Loucy (cell line): ENCODE measurements at regions not wholly inside any gene's neighbourhood (a gene's known extent, or its start where the extent isn't known, plus 50 kb on each side); places are given as distances from the start of the nearest gene placed in this dataset.

Experiments
- CTCF ChIP-seq: fragments of 200-600 bp; sonication (generic); conservative IDR thresholded peaks from 2 replicates; pipeline ENCODE4 v1.5.1; 2014; ENCODE audit warnings: mild to moderate bottlenecking, antibody characterized with exemption, low read length
- EZH2phosphoT487 ChIP-seq: fragments of 200-600 bp; IDR thresholded peaks from 2 replicates; pipeline ENCODE4 v1.6.1; 2018; ENCODE audit warnings: antibody characterized with exemption, mild to moderate bottlenecking, moderate library complexity, borderline replicate concordance

GRCh38 chr2:100726866-100727265 is 93.1 kb upstream of the NPAS2 start:
- no peak for TF ChIP-seq CTCF
- TF ChIP-seq EZH2phosphoT487 = no peak
